Psoas muscle (tissue), 7 donors: ENCODE measurements at regions not wholly inside any gene's neighbourhood (a gene's known extent, or its start where the extent isn't known, plus 50 kb on each side); places are given as distances from the start of the nearest gene placed in this dataset.

Source experiments
- ATAC-seq, 4 donors: fragments of 200-7000 bp; cut with Tn5 transposase; one replicate each; pipeline ENCODE4 v1.9.1; 2020; ENCODE audit warnings: moderate library complexity in 3 of 4, mild to moderate bottlenecking in 2 of 4
- DNase-seq, 2 donors: peaks; one replicate each; pipeline ENCODE4 v3.0.0-alpha.2; 2020
- H3K27ac ChIP-seq: fragments of 200-600 bp; one replicate; pipeline ENCODE4 v1.8.0; 2022
- H3K27me3 ChIP-seq, 3 donors: fragments of 200-600 bp in 1 of 3; one replicate each; pipeline versions ENCODE4 v1.6.1 to v1.8.0; 2013 to 2022; ENCODE audit warnings: low read length in 2 of 3, mild to moderate bottlenecking in 2 of 3, moderate library complexity in 1 of 3; ENCODE audit not compliant: insufficient read depth in 3 of 3
- H3K36me3 ChIP-seq, 2 donors: fragments of 200-600 bp in 1 of 2; one replicate each; pipeline versions ENCODE4 v1.6.1 to v1.8.0; 2013 to 2022; ENCODE audit warnings: low read depth in 1 of 2, mild to moderate bottlenecking in 1 of 2, moderate library complexity in 1 of 2; ENCODE audit not compliant: insufficient read depth in 1 of 2
- H3K4me1 ChIP-seq: fragments of 200-600 bp; one replicate; pipeline ENCODE4 v1.8.0; 2022
- H3K4me3 ChIP-seq: fragments of 200-600 bp; one replicate; pipeline ENCODE4 v1.8.0; 2022; ENCODE audit warnings: mild to moderate bottlenecking
- H3K9me3 ChIP-seq: fragments of 200-600 bp; one replicate; pipeline ENCODE4 v1.8.0; 2022
- WGBS, 3 donors: extraction: QIAGEN DNeasy Blood & Tissue Kit; methylation state at CpG; one replicate each; pipeline versions ENCODE4 v1.1.6 to v1.1.7; 2013; 5-methylcytosine and 5-hydroxymethylcytosine counted together
- intact Hi-C, 2 donors: fragments of 100-400 bp; cut with DNase I; formaldehyde crosslinking; loops; one replicate each; pipeline versions ENCODE4 v1.11.0 to v1.14.2; 2022
- TF ChIP-seq, protein P1 (sequence below): fragments of 200-600 bp; IDR thresholded peaks from one replicate; pipeline ENCODE4 v1.8.0; 2022; ENCODE audit warnings: antibody characterized with exemption
- donor health status: healthy with polysubstance abuse.
- donor health status: DM: no; HTN: no; CAD: no; lungs with moderate emphysema.
- donor health status: Bipolar disorder and iron deficiency.
- donor health status: healthy.
- donor health status: DM: yes; HTN: yes; CAD: no.
- donor health status: DM: no; HTN: no; CAD: no.
- donor health status: DM: yes; HTN: yes; CAD: no.

DNA sequence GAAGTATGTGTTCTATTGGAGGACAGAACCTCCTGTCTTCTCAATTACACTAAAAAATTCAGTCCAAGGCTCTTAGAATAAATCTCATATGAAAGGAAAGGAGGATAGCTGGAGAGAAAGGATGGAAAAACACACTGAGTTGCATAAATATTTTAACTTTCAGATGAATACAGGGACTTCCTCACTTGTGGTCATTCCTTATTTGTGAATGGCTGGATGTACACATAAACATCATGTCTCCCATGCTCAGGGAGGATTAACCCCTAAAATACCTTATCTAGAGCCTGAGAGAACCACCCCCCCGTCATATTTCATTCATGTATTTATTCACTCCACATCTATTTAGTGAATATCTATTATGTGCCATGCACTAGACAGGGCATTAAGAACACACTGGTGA, 217.6 kb upstream of the CITED2 start:
- no peaks in the 10 kb centered on the region for H3K27me3 ChIP-seq
- H3K9me3 ChIP-seq: no peaks in the 10 kb centered on the region
- H3K4me1 ChIP-seq: peaks cover 53% of the 10 kb centered on the region
- ATAC-seq (no peak), DNase-seq (no peak)
- 89 to 91% (median 90%) methylated on average over 1 of the region's 1 CpG for WGBS, 3 donors
- TF ChIP-seq, protein P1, sequence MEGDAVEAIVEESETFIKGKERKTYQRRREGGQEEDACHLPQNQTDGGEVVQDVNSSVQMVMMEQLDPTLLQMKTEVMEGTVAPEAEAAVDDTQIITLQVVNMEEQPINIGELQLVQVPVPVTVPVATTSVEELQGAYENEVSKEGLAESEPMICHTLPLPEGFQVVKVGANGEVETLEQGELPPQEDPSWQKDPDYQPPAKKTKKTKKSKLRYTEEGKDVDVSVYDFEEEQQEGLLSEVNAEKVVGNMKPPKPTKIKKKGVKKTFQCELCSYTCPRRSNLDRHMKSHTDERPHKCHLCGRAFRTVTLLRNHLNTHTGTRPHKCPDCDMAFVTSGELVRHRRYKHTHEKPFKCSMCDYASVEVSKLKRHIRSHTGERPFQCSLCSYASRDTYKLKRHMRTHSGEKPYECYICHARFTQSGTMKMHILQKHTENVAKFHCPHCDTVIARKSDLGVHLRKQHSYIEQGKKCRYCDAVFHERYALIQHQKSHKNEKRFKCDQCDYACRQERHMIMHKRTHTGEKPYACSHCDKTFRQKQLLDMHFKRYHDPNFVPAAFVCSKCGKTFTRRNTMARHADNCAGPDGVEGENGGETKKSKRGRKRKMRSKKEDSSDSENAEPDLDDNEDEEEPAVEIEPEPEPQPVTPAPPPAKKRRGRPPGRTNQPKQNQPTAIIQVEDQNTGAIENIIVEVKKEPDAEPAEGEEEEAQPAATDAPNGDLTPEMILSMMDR: no peak
- intact Hi-C loops: loop anchor here in 1 of 2 donors (5.0 kb wide), 1 partner anchor 170 kb away; no protein-coding TSS in a partner anchor
- H3K27ac ChIP-seq: peak overlapping the region; percentile 83
- H3K4me3 ChIP-seq: no peak overlapping the region
- H3K36me3 ChIP-seq: no peaks in the 10 kb centered on the region

- no peak overlapping the region for H3K4me3 ChIP-seq
- ATAC-seq (peak; percentile 36 to 82 (median 77)), DNase-seq (no peak)
- intact Hi-C loops: loop anchor here in 1 of 2 donors (5.0 kb wide), 1 partner anchor 171 kb away; no protein-coding TSS in a partner anchor
- TF ChIP-seq, protein P1: no peak
- 18 to 37% (median 22%) methylated on average over 4 of the region's 4 CpGs for WGBS, 3 donors
- peak overlapping the region; percentile 83 for H3K27ac ChIP-seq
- no peaks in the 10 kb centered on the region for H3K9me3 ChIP-seq
- H3K4me1 ChIP-seq: peaks cover 50% of the 10 kb centered on the region
- no peaks in the 10 kb centered on the region for H3K36me3 ChIP-seq
- no peaks in the 10 kb centered on the region for H3K27me3 ChIP-seq
Observed at GRCh38 chr6:139591075-139591865, 216.8 kb upstream of the CITED2 start.

DNA sequence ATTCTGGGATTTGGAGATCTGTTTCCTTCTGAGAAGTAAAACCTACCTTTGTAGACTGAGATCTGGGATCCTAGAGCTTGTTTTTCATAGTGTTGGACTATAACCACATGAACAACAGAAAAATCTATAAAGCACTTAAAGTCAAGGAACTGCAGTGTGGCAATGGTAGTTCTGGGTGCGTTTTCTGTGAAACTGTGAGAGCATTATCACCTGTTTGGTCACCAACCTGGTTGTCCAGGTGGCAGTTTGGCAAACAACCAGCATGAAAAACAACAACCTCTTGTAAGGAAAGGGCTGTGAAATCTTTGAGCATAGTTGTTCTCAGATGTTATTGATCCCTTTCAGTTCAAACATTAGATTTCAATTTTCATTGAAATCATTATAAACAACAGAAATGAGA, 215.8 kb upstream of the CITED2 start:
- Histone ChIP-seq H3K27ac (peak overlapping the region; percentile 83), H3K9me3 (no peaks in the 10 kb centered on the region), H3K4me3 (no peak overlapping the region), H3K27me3 (no peaks in the 10 kb centered on the region), H3K4me1 (peaks cover 50% of the 10 kb centered on the region), H3K36me3 (no peaks in the 10 kb centered on the region)
- intact Hi-C loops: loop anchor here in 1 of 2 donors (5.0 kb wide), 1 partner anchor 172 kb away; no protein-coding TSS in a partner anchor
- ATAC-seq: no peak
- DNase-seq: no peak
- WGBS, 3 donors: 88 to 100% (median 94%) methylated on average over 1 of the region's 1 CpG
- TF ChIP-seq, protein P1: no peak

GRCh38 chr6:139588734-139589593, 214.5 kb upstream of the CITED2 start:
- no peak overlapping the region for H3K4me3 ChIP-seq
- 24 to 37% (median 27%) methylated on average over 4 of the region's 4 CpGs for WGBS, 3 donors
- TF ChIP-seq, protein P1: no peak
- peak overlapping the region; percentile 83 for H3K27ac ChIP-seq
- no peaks in the 10 kb centered on the region for H3K36me3 ChIP-seq
- ATAC-seq (no peak), DNase-seq (no peak)
- no peaks in the 10 kb centered on the region for H3K27me3 ChIP-seq
- intact Hi-C loops: loop anchor here in 1 of 2 donors (5.0 to 10.0 kb wide), 3 partner anchors 47 to 396 kb away; no protein-coding TSS in a partner anchor
- H3K4me1 ChIP-seq: peaks cover 50% of the 10 kb centered on the region
- no peaks in the 10 kb centered on the region for H3K9me3 ChIP-seq
